ENCODE measurements at regions not wholly inside any gene's neighbourhood (a gene's known extent, or its start where the extent isn't known, plus 50 kb on each side); places are given as distances from the start of the nearest gene placed in this dataset.

- no peak for ATAC-seq
- Histone ChIP-seq H3K36me3 (no peaks in the 10 kb centered on the region), H3K4me1 (no peaks in the 10 kb centered on the region), H3K27me3 (no peaks in the 10 kb centered on the region), H3K9me3 (no peaks in the 10 kb centered on the region), H3K4me3 (no peak overlapping the region), H3K27ac (no peak overlapping the region)
- no peak for DNase-seq
- no peak for TF ChIP-seq CTCF (IDR thresholded peaks at IDR 0.05)
- intact Hi-C loops (cut with DNase I) = no loop called here
These were observed 526.1 kb upstream of the BTBD3 start for GRCh38 chr20:11391591-11391990.

GRCh38 chr20:11394145-11394833 lies 523.4 kb upstream of the BTBD3 start:
- ATAC-seq (no peak), DNase-seq (no peak)
- no peak for TF ChIP-seq CTCF (IDR thresholded peaks at IDR 0.05)
- intact Hi-C loops (cut with DNase I) = no loop called here
- Histone ChIP-seq H3K36me3 (no peaks in the 10 kb centered on the region), H3K9me3 (no peaks in the 10 kb centered on the region), H3K27me3 (no peaks in the 10 kb centered on the region), H3K4me1 (no peaks in the 10 kb centered on the region), H3K27ac (no peak overlapping the region), H3K4me3 (no peak overlapping the region)

- intact Hi-C loops (cut with DNase I) = no loop called here
- H3K27me3 ChIP-seq = no peaks in the 10 kb centered on the region
- H3K4me3 ChIP-seq = no peak overlapping the region
- no peaks in the 10 kb centered on the region for H3K36me3 ChIP-seq
- no peak for TF ChIP-seq CTCF (IDR thresholded peaks at IDR 0.05)
- no peak for ATAC-seq
- H3K27ac ChIP-seq = no peak overlapping the region
- H3K4me1 ChIP-seq = no peaks in the 10 kb centered on the region
- no peaks in the 10 kb centered on the region for H3K9me3 ChIP-seq
- no peak for DNase-seq
These were observed 522.1 kb upstream of the BTBD3 start for GRCh38 chr20:11395581-11395980.

GRCh38 chr20:11401988-11402387 lies 515.7 kb upstream of the BTBD3 start:
- ATAC-seq = no peak
- no peaks in the 10 kb centered on the region for H3K9me3 ChIP-seq

GRCh38 chr20:11403711-11404110 lies 514.0 kb upstream of the BTBD3 start:
- DNase-seq = no peak
- no peak for ATAC-seq
- no peak overlapping the region for H3K27ac ChIP-seq
- TF ChIP-seq CTCF (IDR thresholded peaks at IDR 0.05) = no peak
- no peaks in the 10 kb centered on the region for H3K27me3 ChIP-seq
- H3K9me3 ChIP-seq = no peaks in the 10 kb centered on the region
- no peaks in the 10 kb centered on the region for H3K36me3 ChIP-seq
- no peak overlapping the region for H3K4me3 ChIP-seq
- intact Hi-C loops (cut with DNase I) = no loop called here
- no peaks in the 10 kb centered on the region for H3K4me1 ChIP-seq

More at GRCh38 chr20:11401988-11402387, 515.7 kb upstream of the BTBD3 start:
- no peak for TF ChIP-seq CTCF (IDR thresholded peaks at IDR 0.05)
- Histone ChIP-seq H3K36me3 (no peaks in the 10 kb centered on the region), H3K27ac (no peak overlapping the region), H3K4me1 (no peaks in the 10 kb centered on the region), H3K27me3 (no peaks in the 10 kb centered on the region), H3K4me3 (no peak overlapping the region)
- intact Hi-C loops (cut with DNase I) = no loop called here
- DNase-seq = no peak
